ENCODE measurements at regions not wholly inside any gene's neighbourhood (a gene's known extent, or its start where the extent isn't known, plus 50 kb on each side); places are given as distances from the start of the nearest gene placed in this dataset.

GRCh38 chr9:4921449-4921848 lies 63.6 kb upstream of the JAK2 start:
- no peak for DNase-seq (ENCODE audit: low spot score)

- no peak for DNase-seq (ENCODE audit: low spot score)
These were observed 63.0 kb upstream of the JAK2 start for GRCh38 chr9:4922101-4922500.

- DNase-seq (ENCODE audit: low spot score) = no peak
These were observed 62.3 kb upstream of the JAK2 start for GRCh38 chr9:4922730-4923129.

- DNase-seq (ENCODE audit: low spot score) = no peak
These were observed 61.9 kb upstream of the JAK2 start for GRCh38 chr9:4923141-4923540.

DNA sequence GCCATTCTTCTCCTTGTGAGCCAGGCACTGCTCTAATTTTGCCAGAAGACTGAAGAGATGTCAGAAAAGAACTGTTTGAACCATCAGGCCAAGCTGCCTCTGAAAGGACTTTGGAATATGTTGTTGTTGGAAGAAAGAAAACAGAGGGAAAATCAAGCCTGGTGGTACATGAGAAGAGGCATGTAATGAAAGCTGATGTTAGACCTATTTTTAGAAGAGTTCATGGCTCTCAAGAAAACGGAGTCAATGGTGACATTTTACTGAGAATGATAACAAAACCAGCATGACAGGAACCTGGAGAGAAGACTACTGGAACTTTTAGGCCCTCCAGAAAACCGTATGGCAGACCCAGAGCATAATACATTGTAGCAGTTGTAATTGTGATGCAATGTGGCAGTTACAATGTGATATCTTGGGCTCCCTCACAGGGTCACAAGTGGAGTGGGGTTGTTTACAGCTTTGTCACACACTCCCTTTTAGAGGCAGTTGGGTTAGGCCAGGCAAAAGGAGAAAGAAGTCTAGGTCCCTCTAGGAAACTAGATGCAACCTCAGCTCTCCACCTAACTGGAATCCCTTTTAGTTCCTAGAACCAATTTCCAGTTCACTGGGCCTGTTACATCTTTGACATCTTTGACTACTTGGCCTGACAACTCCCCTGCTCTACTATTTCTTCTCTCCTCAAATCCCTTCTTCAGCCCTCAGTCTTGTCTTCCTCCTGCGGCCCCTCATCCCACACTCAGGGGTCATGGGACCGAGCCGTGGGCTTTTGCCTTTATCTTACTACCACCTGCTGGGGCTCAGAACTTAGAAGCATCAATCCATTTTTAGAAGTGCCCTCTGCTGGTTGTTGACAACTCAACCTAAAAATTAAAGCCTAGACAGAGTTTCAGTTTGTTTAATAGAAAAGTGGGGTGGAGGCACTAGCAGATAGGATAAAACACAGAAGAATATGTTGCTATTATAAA lies 61.2 kb upstream of the JAK2 start:
- peak; percentile 41 for DNase-seq (ENCODE audit: low spot score)

- no peak for DNase-seq (ENCODE audit: low spot score)
These were observed 58.8 kb upstream of the JAK2 start for GRCh38 chr9:4926239-4926638.

GRCh38 chr9:4927043-4927471 lies 58.0 kb upstream of the JAK2 start:
- DNase-seq (ENCODE audit: low spot score) = no peak

- DNase-seq (ENCODE audit: low spot score) = no peak
These were observed 57.4 kb upstream of the JAK2 start for GRCh38 chr9:4927701-4928100.

DNA sequence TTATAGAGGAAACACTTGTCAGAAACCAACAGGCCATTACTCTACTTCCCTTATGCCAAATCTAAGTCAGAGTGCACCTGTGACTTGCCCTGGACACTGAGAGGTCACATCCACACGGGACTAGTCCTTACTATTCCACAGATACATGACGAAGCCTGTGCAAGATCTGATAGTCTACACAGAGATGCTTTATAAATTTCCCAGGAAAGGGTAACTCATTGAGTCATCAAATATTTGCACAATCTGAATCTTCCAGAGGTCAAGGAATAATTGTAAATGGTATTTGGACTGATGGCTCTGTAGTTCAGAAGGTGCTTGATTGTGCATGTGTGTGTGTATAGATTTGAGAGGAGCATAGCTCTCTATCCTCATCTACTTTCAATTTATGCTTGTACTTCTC lies 55.2 kb upstream of the JAK2 start:
- DNase-seq (ENCODE audit: low spot score) = no peak

DNA sequence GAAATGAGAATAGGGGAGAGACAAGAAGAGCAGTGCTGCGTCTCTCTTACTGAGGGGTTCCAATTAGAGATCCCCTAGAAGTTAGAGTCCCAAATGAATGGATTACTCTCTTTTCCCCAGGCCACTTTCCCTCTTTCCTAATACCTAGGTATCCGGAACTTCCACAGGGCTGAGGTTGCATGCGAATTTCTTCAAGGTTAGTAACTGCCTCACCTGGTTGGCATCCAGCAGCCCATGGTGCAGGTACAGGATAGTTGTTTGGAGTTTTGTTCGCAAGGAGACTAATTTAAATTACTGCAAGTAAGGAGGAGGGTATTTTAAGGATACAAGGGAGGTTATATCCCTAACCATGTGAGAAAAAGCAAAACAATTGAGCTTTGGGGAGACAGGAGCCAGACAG lies 52.4 kb upstream of the JAK2 start:
- DNase-seq (ENCODE audit: low spot score) = no peak

GRCh38 chr9:4933177-4933576 lies 51.9 kb upstream of the JAK2 start:
- no peak for DNase-seq (ENCODE audit: low spot score)

GRCh38 chr9:4933861-4934260 lies 51.2 kb upstream of the JAK2 start:
- DNase-seq (ENCODE audit: low spot score) = no peak

DNA sequence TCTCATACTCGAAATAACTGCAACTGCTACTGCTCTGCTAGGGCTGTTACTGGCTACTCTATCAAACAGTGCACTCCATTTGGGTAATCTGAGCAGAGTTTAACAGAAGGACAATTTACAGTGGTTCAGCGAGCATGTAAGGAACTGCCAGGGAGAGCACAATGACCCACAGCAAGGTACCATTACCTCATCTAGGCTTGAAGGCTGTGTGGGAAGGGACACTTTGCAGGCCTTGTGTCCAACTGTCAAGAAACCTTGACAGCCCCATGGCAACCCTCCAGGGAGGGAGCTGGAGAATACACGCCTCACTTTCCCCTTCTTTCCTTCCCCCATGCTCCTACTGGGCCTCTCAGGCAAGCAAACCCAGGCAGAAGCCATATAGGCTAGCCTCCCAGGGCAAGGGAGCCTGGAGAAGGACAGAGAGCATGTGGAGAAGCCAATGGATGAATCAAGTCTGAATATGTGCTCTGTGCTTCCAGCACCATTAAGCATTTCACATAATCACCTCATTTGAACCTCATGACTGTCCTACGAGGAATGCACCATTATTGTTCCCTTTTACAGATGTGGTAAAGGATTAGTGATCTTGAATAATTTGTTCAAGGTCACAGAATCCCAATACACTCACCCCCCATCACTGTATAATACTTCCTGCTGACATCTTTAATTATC lies 49.9 kb upstream of the JAK2 start:
- DNase-seq (ENCODE audit: low spot score) = no peak

All from CD4-positive, alpha-beta T cell treated with Interleukin-15 for 4 hours (primary cell).